Umbilical cord (tissue), 1 donor: ENCODE measurements at regions not wholly inside any gene's neighbourhood (a gene's known extent, or its start where the extent isn't known, plus 50 kb on each side); places are given as distances from the start of the nearest gene placed in this dataset.

Source experiments
- DNase-seq: peaks from one replicate; pipeline ENCODE4 v3.0.0-alpha.2; 2015; ENCODE audit warnings: low spot score

GRCh38 chr7:26036092-26036491 lies 115.9 kb upstream of the NFE2L3 start:
- no peak for DNase-seq

GRCh38 chr7:26038201-26038990 lies 113.6 kb upstream of the NFE2L3 start:
- no peak for DNase-seq

- no peak for DNase-seq
These were observed 111.9 kb upstream of the NFE2L3 start for GRCh38 chr7:26040085-26040484.

- no peak for DNase-seq
These were observed 109.8 kb upstream of the NFE2L3 start for GRCh38 chr7:26042237-26042636.

GRCh38 chr7:26043801-26044200 lies 108.2 kb upstream of the NFE2L3 start:
- DNase-seq = no peak

GRCh38 chr7:26044320-26044719 lies 107.7 kb upstream of the NFE2L3 start:
- DNase-seq = no peak

GRCh38 chr7:26046150-26046549 lies 105.8 kb upstream of the NFE2L3 start:
- DNase-seq = no peak

- no peak for DNase-seq
These were observed 105.1 kb upstream of the NFE2L3 start for GRCh38 chr7:26046878-26047277.

- no peak for DNase-seq
These were observed 103.3 kb upstream of the NFE2L3 start for GRCh38 chr7:26048663-26049062.

GRCh38 chr7:26049081-26049480 lies 102.9 kb upstream of the NFE2L3 start:
- no peak for DNase-seq

GRCh38 chr7:26051021-26051420 lies 101.0 kb upstream of the NFE2L3 start:
- DNase-seq = no peak

- DNase-seq = no peak
These were observed 99.3 kb upstream of the NFE2L3 start for GRCh38 chr7:26052706-26053105.

GRCh38 chr7:26054386-26054785 lies 97.6 kb upstream of the NFE2L3 start:
- DNase-seq = no peak

- peak; percentile 40 for DNase-seq
These were observed 96.8 kb upstream of the NFE2L3 start for GRCh38 chr7:26055241-26055640.

GRCh38 chr7:26060733-26061677 lies 91.0 kb upstream of the NFE2L3 start:
- DNase-seq = no peak

GRCh38 chr7:26061678-26062603 lies 90.1 kb upstream of the NFE2L3 start:
- peak; percentile 51 for DNase-seq

- no peak for DNase-seq
These were observed 86.3 kb upstream of the NFE2L3 start for GRCh38 chr7:26065652-26066051.

- no peak for DNase-seq
These were observed 85.3 kb upstream of the NFE2L3 start for GRCh38 chr7:26066736-26067135.

GRCh38 chr7:26070290-26070689 lies 81.7 kb upstream of the NFE2L3 start:
- DNase-seq = no peak

GRCh38 chr7:26071622-26072456 lies 80.2 kb upstream of the NFE2L3 start:
- DNase-seq = no peak

GRCh38 chr7:26073041-26073440 lies 79.0 kb upstream of the NFE2L3 start:
- DNase-seq = no peak
